Left ventricle myocardium inferior (tissue), 1 donor: ENCODE measurements at regions not wholly inside any gene's neighbourhood (a gene's known extent, or its start where the extent isn't known, plus 50 kb on each side); places are given as distances from the start of the nearest gene placed in this dataset.

ENCODE experiments used
- DNase-seq: peaks from one replicate; pipeline ENCODE4 v3.0.0-alpha.2; 2020
- H3K27ac ChIP-seq: fragments of 200-600 bp; replicated peaks from 2 replicates; pipeline ENCODE4 v1.8.0; 2021
- H3K27me3 ChIP-seq: fragments of 200-600 bp; 2 replicates; pipeline ENCODE4 v1.8.0; 2021; ENCODE audit warnings: low read depth
- H3K36me3 ChIP-seq: fragments of 200-600 bp; 2 replicates; pipeline ENCODE4 v1.8.0; 2021
- H3K4me1 ChIP-seq: fragments of 200-600 bp; 2 replicates; pipeline ENCODE4 v1.8.0; 2021
- H3K4me3 ChIP-seq: fragments of 200-600 bp; 2 replicates; pipeline ENCODE4 v1.8.0; 2021; ENCODE audit warnings: mild to moderate bottlenecking, moderate library complexity
- H3K9me3 ChIP-seq: fragments of 200-600 bp; replicated peaks from 2 replicates; pipeline ENCODE4 v1.8.0; 2021
- intact Hi-C: fragments of 100-400 bp; cut with micrococcal nuclease; formaldehyde crosslinking; loops from one replicate; pipeline ENCODE4 v1.11.0; 2022
- TF ChIP-seq, protein P1 (sequence below): fragments of 200-600 bp; IDR thresholded peaks from 2 replicates; pipeline ENCODE4 v1.8.0; 2021; ENCODE audit warnings: antibody characterized with exemption, mild to moderate bottlenecking, borderline replicate concordance
- donor health status: DM: no; HTN: yes; CAD: no; lungs with severe emphysema.

DNA sequence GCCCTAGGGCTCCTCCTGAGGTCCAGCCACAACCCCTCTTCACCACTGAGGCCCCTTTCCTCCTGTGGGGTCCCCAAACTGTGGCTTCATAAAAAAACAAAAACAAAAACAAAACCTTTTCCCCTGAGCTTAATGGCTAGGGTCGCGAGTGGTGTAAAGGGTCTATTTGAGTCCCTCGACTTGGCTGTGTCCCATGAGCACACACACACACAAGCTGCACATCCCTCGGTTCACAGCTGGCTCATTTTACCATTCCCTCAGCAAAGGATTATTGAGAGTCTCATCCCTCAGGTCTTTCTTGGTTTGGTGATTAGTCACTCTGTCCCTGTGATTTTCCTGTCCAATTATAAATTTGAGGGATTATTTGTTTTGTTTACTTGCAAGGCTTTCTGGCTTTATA, 206.1 kb upstream of the SASH1 start:
- Histone ChIP-seq H3K4me1 (no peaks in the 10 kb centered on the region), H3K36me3 (no peaks in the 10 kb centered on the region), H3K4me3 (no peak overlapping the region), H3K27me3 (peaks cover 5% of the 10 kb centered on the region), H3K27ac (no peak overlapping the region), H3K9me3 (peaks cover 6% of the 10 kb centered on the region)
- intact Hi-C loops, result no loop called here
- DNase-seq, result no peak
- TF ChIP-seq, protein P1, sequence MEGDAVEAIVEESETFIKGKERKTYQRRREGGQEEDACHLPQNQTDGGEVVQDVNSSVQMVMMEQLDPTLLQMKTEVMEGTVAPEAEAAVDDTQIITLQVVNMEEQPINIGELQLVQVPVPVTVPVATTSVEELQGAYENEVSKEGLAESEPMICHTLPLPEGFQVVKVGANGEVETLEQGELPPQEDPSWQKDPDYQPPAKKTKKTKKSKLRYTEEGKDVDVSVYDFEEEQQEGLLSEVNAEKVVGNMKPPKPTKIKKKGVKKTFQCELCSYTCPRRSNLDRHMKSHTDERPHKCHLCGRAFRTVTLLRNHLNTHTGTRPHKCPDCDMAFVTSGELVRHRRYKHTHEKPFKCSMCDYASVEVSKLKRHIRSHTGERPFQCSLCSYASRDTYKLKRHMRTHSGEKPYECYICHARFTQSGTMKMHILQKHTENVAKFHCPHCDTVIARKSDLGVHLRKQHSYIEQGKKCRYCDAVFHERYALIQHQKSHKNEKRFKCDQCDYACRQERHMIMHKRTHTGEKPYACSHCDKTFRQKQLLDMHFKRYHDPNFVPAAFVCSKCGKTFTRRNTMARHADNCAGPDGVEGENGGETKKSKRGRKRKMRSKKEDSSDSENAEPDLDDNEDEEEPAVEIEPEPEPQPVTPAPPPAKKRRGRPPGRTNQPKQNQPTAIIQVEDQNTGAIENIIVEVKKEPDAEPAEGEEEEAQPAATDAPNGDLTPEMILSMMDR, result no peak

DNA sequence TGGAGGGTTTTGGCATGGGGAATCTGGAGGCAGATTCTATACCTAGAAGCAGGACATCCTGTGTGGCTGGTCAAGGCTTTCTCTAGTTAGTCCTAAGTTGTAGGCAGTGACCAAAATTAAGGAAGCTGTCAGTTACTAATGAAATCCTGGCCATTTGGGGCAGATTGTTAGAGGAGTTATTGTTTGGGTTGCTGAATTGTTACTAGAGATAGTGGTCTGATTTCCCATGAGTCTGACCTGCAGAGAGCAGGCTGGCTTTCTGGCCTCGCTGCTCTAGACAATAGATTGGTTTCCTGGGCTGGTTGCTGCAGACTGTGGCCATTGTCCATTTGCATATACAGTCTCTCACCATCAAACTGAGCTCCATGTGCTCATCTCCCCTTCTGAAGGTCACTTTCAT, 205.0 kb upstream of the SASH1 start:
- Histone ChIP-seq H3K36me3 (no peaks in the 10 kb centered on the region), H3K9me3 (peaks cover 6% of the 10 kb centered on the region), H3K4me1 (no peaks in the 10 kb centered on the region), H3K27me3 (peaks cover 1% of the 10 kb centered on the region), H3K4me3 (no peak overlapping the region), H3K27ac (no peak overlapping the region)
- intact Hi-C loops, result no loop called here
- no peak for DNase-seq
- TF ChIP-seq, protein P1, result no peak

DNA sequence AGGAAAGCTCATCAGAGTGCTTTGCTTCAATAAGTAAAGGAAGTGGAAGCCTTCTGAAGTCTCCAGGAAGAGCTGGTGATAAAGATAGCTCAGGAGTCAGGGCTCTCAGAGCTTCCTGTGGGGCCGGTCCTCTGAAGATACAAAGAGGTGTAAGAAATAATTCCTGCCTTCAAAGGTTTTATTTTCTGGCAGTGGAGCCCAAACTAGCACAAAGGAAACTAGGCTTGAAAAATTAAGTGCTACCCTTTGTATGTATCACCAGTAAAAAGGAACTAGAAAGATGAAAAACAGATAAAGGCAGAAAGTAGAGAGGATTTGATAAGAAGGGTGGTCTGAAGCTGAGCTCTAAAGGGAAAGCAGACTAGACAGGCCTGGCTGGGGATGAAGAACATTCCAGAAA, 204.1 kb upstream of the SASH1 start:
- DNase-seq, result no peak
- Histone ChIP-seq H3K4me3 (no peak overlapping the region), H3K9me3 (peaks cover 6% of the 10 kb centered on the region), H3K27ac (no peak overlapping the region), H3K36me3 (no peaks in the 10 kb centered on the region), H3K4me1 (no peaks in the 10 kb centered on the region), H3K27me3 (peaks cover 10% of the 10 kb centered on the region)
- intact Hi-C loops, result no loop called here
- TF ChIP-seq, protein P1, result no peak

DNA sequence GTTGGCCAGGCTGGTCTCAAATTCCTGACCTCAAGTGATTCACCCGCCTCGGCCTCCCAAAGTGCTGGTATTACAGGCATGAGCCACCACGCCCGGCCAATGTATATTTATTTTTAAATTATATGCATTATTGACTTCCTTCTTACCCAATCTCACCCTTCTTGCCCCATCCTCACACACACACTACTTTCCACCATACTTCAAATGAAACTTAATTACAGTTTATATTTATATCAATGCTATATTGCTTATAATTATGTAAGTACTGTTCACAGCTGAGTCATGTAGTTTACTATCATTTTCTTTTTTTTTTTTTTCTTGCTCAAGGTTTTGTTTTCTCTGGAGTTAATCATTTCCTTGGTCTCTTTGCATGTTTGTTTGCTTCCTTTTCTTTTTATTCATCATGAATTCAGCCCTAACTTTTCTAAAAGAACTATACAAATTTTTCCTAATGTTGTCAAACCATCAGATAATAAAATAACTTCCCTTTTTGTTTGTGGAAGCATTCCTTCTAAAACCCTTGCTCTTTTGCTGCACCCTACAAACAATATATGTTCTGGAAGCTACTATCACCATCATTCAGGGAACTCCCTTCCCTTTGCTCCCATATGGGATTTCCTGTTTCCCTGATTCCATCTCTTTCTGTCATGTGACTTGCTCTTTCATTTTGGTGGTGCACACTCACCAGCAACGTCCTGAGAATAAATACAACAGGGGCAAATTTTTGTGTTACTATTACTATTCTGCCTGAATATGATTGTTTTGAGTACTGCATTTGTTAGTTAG, 201.7 kb upstream of the SASH1 start:
- Histone ChIP-seq H3K36me3 (no peaks in the 10 kb centered on the region), H3K4me1 (no peaks in the 10 kb centered on the region), H3K4me3 (no peak overlapping the region), H3K9me3 (peaks cover 6% of the 10 kb centered on the region), H3K27me3 (peaks cover 14% of the 10 kb centered on the region), H3K27ac (no peak overlapping the region)
- no peak for DNase-seq
- intact Hi-C loops, result no loop called here
- TF ChIP-seq, protein P1, result no peak

DNA sequence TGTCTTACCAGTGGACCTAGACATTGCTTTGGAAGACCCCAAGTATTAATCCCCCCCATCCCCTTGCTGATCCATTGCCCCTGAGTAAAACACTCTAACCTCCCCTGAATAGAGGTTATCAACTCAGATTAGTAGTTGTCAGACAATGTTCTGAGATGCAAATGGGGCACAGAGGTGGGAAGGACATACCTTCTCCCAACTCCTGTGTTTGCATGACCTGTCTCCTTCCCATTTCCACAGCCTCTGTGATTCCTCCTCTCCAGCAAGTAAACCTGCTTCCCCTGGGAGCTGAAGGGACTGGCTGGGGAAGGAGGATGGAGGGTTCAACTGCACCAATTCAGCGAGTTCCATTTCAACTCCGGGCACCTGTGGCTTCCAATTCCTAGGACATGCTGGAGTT, 199.8 kb upstream of the SASH1 start:
- Histone ChIP-seq H3K4me1 (no peaks in the 10 kb centered on the region), H3K27me3 (peaks cover 14% of the 10 kb centered on the region), H3K4me3 (no peak overlapping the region), H3K27ac (no peak overlapping the region), H3K36me3 (no peaks in the 10 kb centered on the region), H3K9me3 (peaks cover under 1% of the 10 kb centered on the region)
- DNase-seq, result no peak
- intact Hi-C loops, result no loop called here
- TF ChIP-seq, protein P1, result no peak
